GM21447 (cell line): ENCODE measurements at regions not wholly inside any gene's neighbourhood (a gene's known extent, or its start where the extent isn't known, plus 50 kb on each side); places are given as distances from the start of the nearest gene placed in this dataset.
"Not testable (repeated sequence)": the region's sequence is repeated elsewhere in the genome, so short reads cannot be mapped to it uniquely, and the experiment has no call there.

Experiments used
- ATAC-seq: cut with Tn5 transposase; IDR thresholded peaks from one replicate; pipeline ENCODE4 v1.9.1; 2021; ENCODE audit not compliant: unreplicated experiment

DNA sequence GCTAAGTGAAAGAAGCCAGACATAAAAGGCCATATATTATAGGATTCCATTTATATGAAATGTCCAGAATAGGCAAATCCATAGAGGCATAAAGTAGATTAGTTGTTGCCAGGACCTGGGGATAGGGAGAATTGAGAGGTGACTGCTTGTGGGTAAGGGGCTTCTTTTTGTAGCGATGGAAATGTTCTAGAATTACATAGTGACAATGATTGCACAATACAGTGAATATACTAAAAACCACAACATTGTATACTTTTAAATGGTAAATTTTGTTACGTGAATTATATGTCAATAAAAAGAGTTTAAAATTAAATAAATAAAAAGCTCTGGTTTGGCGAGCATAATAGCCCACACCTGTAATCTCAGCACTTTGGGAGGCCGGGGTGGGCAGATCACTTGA is 486.8 kb downstream of the KLF12 start:
- ATAC-seq: no peak

GRCh38 chr13:73640476-73641179 is 493.6 kb downstream of the KLF12 start:
- not testable (repeated sequence) for ATAC-seq

GRCh38 chr13:73635166-73635787 is 498.9 kb downstream of the KLF12 start:
- ATAC-seq: no peak

DNA sequence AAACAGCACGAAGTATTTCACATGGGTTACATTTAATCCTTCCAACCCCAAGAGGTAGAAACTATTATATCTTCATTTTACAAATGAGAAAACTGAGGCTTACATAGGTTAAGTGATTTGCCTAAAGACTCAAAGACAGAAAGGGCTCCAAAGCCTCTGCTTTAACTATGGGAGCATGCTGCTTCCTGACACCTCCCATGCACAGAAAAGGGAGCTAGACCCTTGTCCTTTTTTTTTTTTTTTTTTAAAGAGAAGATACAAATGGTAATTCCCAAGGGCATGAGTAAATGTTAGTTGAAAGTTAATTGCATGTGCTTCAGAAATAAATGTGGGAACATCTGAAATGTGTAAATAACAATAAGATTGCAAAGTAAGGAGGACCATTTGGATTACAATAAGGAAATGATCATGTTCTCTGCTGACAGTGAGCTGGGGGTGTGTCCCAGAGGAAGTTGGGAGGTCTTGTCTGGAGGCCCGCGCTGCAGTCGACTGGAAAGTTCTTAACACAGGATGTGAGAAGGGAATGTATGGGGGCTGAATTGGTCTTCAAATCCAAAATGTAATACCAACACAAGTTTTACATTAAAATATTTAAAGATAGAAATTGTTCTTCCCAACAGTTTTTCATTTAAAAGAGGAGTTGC is 500.3 kb downstream of the KLF12 start:
- ATAC-seq: no peak

- ATAC-seq: no peak
These were observed 502.8 kb downstream of the KLF12 start for GRCh38 chr13:73631411-73631810.

DNA sequence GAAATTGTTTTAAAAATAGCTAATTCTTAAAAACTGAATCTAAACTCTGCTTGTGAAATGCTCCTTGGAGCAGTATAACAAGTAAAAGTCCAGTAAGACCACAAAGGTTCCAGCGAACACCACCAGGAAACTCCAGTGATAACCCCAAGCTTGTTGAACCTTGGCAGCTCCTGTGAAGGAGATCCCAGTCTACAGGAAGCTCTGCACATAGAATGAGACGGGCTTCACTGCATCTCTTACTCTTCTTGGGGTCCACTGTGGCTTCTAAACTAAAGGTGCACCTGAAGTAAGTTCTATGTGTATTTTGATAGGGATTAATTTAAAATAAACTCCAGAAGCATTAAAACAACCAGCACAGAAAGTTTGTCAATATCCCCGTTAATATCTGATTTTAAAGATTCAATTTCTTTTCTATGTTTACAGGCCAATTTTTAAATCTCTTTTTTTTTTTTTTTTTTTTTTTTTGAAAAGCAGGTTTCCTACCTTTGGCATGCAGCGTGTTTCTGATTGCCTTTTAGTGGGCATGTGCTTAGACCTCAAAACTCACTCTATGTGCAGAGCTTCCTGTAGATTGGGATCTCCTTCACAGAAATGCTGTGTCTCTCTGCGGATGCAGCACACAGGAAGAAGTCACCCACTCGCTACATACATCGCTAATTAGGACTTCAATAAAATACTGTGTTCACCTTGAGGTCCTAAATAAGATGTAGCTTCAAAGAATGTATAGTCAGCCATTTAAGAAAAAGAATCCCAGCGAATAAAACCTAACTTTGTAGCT is 508.5 kb downstream of the KLF12 start:
- no peak for ATAC-seq

DNA sequence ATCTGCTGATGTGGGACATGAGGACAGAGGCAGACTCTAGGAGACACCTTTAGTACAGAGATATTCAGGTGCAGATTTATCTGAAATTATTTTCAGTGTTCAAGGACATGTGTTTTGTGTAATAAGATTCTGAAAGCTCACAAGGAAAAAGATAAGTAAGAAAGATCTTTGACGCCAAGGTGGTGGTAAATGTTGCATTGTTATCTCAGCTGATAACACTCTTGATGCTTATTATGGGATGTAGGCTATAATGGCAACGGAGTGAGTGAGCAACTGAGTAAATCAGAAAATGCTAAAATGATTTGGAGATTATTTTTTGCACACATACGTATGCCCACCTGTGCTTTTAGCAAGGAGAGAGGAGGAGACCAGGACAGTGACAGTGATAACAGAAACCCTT is 510.9 kb downstream of the KLF12 start:
- no peak for ATAC-seq

GRCh38 chr13:73622381-73622780 is 511.8 kb downstream of the KLF12 start:
- ATAC-seq: no peak

GRCh38 chr13:73618275-73618865 is 515.8 kb downstream of the KLF12 start:
- ATAC-seq: no peak

GRCh38 chr13:73616861-73617260 is 517.3 kb downstream of the KLF12 start:
- ATAC-seq: no peak

- no peak for ATAC-seq
These were observed 523.2 kb downstream of the KLF12 start for GRCh38 chr13:73610799-73611592.

DNA sequence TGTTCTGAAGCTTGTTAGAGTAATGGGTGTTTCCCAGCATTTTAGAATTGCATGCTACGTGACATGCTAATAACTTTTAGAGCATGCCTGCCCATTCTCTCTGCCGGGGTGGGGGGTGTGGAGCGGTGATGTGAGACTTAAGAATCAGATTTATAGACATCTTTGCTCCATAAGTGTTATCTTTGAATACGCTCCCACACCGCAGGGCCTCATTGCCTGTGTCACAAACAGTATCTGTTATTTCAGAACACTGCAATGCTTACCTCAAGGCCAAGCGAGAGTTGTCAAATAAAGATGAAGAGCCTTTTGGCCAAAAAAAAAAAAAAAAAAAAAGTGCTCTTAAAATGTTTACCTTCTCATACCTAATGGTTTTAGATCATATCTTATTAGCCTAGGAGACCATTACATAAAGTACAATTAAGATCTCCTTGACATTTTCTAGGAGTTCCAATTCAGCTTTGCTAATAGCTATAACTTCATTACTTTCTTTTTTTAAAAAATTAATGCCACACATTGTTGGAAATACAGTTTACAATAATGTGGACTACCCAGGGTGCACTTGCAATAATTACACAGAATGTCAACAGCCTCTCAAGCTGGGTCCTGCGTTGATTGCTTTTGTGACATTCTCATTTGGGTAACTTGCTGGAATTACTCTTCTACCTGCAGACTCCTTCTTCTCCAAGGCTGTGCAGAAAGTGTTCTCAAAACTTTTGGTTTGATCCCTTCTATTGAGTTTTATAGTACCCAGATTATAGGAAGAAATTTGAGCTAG is 525.3 kb downstream of the KLF12 start:
- ATAC-seq: no peak

- ATAC-seq: no peak
These were observed 526.1 kb downstream of the KLF12 start for GRCh38 chr13:73608157-73608516.

DNA sequence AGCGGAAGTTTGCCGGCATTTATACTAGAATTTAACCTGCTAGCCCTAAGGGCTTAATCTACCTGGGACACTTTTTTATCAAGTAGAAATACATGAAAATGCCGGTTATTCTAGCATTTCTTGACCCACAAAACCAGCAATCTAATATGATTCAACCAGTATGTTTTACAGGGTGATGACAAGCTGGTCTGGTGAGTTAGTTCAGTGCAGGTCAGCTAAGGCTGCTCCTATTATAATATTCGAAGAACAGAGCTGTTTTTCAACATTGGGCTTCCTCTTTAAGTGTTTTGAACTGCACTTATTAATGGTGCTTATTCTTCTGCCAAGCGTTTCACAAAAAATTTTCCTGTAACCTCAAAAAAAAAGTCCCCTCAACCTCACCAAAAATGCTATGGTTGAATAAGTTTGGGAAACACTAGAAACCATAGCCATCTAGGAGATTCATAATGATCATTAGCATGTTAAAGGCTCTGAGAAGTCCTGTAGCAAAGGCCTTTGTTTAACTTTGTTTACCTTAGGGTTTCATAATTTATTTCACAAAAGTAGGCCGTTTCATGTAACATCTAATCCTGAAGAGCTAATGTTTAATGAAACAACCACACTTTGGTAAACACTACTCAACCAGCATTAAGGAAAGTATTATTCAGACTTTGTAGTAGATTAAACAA is 526.6 kb downstream of the KLF12 start:
- ATAC-seq: no peak

GRCh38 chr13:73603646-73604045 is 530.6 kb downstream of the KLF12 start:
- no peak for ATAC-seq

DNA sequence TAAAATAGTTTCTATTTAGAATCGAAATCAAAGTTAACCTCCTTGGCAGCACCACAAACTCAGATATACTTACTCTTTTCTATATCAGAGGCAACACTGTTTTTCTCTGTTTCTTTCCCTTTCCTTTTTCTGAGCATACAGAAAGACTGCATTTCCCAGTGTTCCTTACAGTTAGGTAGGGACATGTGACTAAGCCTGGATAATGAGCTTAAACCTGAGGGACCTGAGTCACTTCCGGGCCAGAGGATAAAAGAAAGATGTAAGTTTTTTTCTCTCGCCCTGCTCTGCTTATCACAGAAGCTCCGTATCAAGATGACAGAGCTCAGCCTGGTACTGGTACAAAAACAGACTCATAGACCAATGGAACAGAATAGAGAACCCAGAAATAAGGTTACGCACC is 531.9 kb downstream of the KLF12 start:
- no peak for ATAC-seq

DNA sequence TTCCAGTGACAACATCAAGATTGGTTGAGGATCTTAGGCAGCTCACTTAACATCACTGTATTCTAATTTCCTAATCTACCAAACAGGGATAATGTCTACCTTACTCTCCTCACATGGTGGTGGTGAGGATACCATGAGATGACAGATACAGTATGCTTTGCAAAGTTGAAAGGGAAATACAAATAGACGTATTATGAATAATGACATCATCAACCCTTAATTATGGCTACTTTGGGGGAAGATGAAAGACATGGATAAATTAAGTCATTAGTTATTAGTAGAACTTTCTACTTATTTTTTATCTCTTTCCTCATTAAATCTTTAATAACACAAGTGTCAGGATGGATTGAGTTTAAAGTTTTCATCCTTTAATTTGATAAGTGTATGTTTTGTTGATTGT is 532.5 kb downstream of the KLF12 start:
- ATAC-seq: no peak

DNA sequence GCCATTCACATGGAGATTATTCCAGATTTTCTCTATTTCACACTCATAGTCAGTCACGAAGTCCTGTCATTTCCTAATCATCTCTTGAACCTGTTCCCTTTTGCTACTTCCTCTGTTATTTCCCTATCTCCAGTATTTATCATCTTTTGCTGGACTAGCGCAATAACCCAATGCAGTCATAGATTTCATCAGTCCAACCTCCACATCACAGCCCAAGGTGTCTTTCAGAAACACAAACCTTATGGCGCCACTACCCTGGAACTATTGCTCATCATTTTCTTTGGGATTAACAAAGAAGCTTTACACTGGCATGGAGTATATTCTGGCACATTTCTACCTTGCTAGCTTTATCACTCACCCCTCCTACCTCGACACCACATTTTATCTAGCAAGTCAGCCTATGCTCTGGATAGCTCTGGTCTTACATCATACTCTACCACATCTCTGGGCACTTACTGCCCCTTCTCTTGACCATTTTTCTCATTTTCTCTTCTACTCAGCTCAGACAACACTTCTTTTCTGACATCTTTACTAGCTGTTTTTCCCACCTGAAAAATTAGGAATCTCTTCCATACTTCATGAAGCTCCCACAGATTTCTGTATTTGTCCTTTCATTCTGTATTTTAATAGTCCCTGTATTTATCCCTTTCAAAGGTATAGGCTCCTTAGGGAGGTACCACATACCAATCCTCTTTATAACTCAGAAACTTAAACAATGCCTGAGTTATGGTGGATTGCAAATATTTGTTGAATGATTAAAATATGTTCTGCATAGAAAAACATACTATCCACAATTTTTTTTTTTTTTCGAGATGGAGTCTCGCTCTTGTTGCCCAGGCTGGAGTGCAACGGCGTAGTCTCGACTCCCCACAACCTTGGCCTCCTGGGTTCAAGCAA is 534.7 kb downstream of the KLF12 start:
- no peak for ATAC-seq
